Midbrain (tissue), 1 donor: ENCODE measurements at regions not wholly inside any gene's neighbourhood (a gene's known extent, or its start where the extent isn't known, plus 50 kb on each side); places are given as distances from the start of the nearest gene placed in this dataset.
"Not testable (repeated sequence)": the region's sequence is repeated elsewhere in the genome, so short reads cannot be mapped to it uniquely, and the experiment has no call there.

Source experiments
- DNase-seq: peaks from one replicate; lab custom pipeline; 2025; lab: John Stamatoyannopoulos, UW

DNA sequence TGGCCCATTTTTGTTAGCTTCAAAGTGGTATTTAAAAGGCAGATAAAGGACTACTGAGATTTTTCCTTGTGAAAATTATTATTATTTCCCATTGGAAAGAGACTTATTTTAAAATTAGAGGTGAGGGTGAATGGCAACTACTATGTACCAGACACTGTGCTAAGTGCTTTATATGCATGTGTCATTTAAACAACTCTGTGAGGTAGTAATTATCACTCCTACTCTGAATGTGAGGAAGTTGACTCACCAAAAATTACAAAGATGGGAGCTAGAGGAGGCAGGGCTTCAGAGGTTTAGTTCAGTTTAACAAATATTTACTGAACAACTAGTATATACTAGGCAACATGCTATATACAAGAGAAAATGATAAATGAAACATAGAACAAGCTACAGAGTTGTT lies 78.2 kb downstream of the MSL3 start:
- no peak for DNase-seq

GRCh38 chrX:11837437-11837836 lies 79.4 kb downstream of the MSL3 start:
- no peak for DNase-seq

- DNase-seq = no peak
These were observed 106.1 kb downstream of the MSL3 start for GRCh38 chrX:11864171-11864570.

GRCh38 chrX:11867610-11868345 lies 109.7 kb downstream of the MSL3 start:
- DNase-seq = no peak

DNA sequence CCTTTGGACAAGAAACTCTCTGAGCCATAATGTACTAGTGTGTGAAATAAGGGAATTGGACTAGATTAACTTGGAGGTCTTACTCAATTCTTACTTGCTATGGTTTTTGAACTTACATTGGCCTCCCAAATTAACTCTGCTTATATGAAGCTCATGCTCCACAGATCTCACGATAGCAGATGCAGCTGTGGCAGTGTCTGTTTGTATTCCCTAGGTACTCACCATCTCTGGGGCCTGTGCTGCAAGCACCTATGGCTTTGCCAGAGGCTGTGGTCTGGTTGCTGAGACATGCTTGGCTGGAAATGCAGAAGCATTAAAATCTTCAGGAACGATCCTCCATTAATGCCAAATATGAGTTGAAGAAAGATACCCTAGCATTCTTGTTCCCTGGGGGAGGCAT lies 112.8 kb downstream of the MSL3 start:
- no peak for DNase-seq

- no peak for DNase-seq
These were observed 123.6 kb downstream of the MSL3 start for GRCh38 chrX:11881485-11882170.

- DNase-seq = no peak
These were observed 128.7 kb downstream of the MSL3 start for GRCh38 chrX:11886745-11887144.

DNA sequence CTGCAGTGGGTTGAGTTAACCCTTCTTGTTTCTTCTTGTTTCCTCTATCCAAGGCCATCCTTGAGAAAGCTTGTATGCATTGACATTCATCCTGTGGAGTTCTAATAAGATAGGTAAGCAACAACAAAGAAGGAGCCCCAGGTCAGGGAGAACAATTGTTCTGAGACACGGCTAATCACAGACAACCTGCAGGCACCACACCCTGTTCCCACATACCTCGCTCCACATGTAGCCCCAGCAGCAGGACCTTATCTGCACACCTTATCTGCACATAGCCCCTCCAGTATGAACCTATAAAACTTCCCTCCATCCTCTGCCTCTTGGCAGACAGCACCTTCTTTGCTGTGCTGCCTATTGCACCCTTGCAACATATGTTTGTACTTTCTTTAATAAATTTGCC lies 129.1 kb downstream of the MSL3 start:
- no peak for DNase-seq

DNA sequence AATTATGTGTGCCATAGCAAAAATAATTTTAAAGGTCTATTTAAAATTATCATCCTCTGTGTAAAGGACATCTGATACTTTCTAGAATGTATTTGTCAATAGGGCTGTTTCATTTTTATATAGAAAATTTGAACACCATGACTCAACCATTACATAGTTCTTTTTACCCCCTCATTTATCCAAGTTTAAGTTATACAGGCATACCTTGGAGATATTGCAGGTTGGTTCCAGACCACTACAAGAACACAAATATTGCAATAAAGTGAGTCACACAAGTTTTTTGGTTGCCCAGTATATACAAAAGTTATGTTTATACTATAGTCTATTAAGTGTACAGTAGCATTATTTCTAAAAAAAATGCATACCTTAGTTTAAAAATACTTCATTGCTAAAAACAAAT lies 130.4 kb downstream of the MSL3 start:
- DNase-seq = no peak

DNA sequence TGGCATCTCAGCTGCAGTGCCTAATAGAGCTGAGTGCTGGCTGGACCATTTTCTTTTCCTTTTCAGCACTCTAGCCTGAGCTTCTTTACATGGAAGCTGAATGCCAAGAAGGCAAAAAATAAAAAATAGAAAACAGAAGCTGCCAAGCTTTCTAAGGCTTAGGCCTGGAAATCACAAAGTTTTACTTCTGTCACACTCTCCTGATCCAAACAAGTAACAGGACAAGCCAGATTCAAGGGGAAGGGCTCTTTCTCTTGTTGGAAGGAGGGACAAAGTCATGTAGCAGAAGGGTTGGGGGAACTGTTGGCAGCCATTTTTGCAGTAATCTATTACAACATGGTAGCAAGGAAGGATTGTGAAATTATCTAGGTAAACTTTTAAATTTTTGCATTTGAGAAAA lies 131.8 kb downstream of the MSL3 start:
- DNase-seq = no peak

DNA sequence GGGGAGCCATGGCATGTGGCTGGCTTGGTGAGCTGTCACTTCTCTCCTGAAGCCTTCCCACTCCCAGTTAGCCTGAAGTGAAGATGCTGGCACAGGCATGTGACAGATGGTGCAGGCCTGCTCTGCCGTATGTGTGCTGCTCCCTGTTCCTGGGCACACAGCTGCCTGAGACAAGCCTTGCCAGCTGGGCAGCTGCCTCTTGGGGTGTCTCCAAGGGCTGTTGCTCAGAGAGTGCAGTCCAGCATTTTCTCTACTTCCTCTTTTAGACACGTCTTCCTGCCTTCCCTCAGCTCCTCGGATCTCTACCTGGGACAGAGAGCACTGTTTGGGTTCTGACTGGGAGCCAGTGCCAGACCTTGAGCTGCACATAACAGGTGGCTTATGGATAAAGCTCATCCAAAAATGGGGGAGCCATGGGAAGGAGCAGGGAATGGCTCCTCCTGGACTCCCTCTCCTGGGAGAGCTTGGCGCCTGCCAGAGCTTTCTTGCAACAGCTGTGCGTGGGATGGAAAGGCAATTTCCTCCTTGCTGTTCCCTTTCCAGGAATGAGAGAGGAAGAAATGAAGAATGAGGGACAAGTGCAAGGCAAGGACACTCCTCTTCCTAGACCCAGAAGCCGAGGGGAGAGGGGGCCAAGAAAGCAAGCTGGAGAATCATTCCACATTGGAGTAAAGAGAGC lies 132.9 kb downstream of the MSL3 start:
- DNase-seq = no peak

- DNase-seq = no peak
These were observed 136.1 kb downstream of the MSL3 start for GRCh38 chrX:11893933-11894710.

DNA sequence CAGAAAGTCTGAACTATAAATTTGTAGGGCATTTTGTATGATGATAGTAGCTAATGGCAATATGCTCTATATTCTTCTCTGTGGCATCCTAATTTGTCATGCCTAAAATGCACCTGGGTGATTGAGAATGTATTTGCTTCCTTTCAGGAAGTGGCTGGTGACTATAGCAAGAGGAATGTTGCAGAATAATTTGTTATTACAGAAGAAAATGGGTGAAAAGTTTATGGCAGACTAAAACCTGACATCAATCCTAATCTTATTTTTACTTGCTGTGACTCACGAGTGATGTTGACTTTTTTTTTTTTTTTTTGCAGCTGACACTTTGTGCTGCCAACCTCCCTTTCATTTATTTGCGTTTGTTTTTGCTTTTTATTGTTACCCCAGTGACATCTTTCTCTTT lies 141.1 kb downstream of the MSL3 start:
- no peak for DNase-seq

GRCh38 chrX:11905933-11906332 lies 147.9 kb downstream of the MSL3 start:
- DNase-seq = not testable (repeated sequence)

DNA sequence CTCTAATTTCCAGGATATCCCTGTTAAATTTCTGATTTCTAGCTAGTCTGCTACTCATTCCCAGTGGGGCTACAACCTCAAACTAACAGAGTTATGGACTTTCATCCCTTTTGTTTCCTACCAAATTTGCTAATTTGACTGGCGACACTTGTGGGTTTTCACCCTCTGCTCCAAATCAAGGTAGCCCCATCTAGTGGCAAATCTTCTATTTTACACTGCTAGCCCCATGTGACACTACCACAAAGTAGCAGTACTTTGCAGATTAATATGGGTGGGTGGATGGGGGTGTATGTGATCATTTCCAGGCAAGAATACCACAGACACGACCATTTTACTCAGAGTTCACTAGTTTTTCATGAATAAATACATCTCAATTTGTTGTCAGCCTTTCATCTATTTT lies 150.3 kb downstream of the MSL3 start:
- DNase-seq = no peak

GRCh38 chrX:11913001-11913400 lies 155.0 kb downstream of the MSL3 start:
- DNase-seq = no peak

- no peak for DNase-seq
These were observed 171.4 kb downstream of the MSL3 start for GRCh38 chrX:11929476-11929875.

DNA sequence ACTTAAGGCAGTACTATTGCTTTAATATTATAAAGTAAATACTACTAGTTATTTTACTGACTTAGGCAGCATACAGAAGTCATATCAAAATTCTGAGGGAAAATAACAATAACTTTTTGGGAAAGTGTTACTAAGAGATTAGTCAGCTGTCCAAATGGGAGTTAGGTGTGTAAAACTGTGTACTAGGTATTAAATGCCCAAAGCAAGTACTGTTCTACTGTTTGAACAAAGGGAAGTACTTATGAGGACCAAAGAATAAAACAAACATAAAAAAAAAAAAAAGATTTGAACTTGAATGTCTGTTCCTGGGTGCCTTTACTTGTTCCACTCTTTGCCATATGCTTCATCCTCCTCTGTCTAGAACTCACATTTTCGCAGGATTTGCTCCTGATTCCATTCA lies 174.4 kb downstream of the MSL3 start:
- no peak for DNase-seq

DNA sequence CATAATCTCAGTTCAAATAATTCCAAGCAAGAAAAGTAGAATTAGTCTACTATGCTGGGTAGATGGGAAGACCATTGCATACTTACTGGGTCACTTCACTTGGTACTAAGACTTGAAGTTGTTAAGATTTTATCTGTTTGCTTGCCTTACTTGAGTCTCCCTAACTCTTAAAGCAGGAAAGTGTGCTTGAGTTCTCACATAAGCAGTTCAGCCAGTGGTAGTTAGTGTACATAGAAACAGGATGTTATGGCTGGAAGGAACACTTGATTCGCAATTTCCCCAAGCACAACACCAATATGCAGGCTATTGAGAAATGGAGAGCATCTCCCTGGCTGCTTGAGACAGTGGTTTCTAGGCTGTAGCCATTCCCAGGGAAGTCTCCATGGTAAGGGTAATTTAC lies 176.1 kb downstream of the MSL3 start:
- DNase-seq = no peak

GRCh38 chrX:11941571-11941970 lies 183.5 kb downstream of the MSL3 start:
- DNase-seq = no peak

GRCh38 chrX:11944501-11944900 lies 186.5 kb downstream of the MSL3 start:
- no peak for DNase-seq

- no peak for DNase-seq
These were observed 189.0 kb upstream of the FRMPD4 start for GRCh38 chrX:11949291-11949690.
